GM12878 (cell line): ENCODE measurements at regions not wholly inside any gene's neighbourhood (a gene's known extent, or its start where the extent isn't known, plus 50 kb on each side); places are given as distances from the start of the nearest gene placed in this dataset.

Experiments
- ATAC-seq: fragments of 200-7000 bp; cut with Tn5 transposase; 3 replicates; pipeline ENCODE4 v1.9.1; 2020; ENCODE audit warnings: mild to moderate bottlenecking, moderate library complexity
- BruUV-seq: library from RNA; stranded (reverse); fragments of 400-500 nt; replicated peaks from 2 replicates; lab custom pipeline; 2021; lab: Mats Ljungman, UMichigan
- CTCF ChIA-PET: fragments of 300-600 bp; sonication (Branson Sonifier 250); formaldehyde crosslinking; extraction: SDS; loops from one replicate; lab custom pipeline; 2021; ENCODE audit warnings: inconsistent platforms; lab: Yijun Ruan, JAX
- POLR2A ChIA-PET: fragments of 350-600 bp; formaldehyde crosslinking; extraction: SDS; loops from one replicate; lab custom pipeline; 2021; ENCODE audit warnings: inconsistent platforms; lab: Charles Lee
- RAD21 ChIA-PET: fragments of 300-600 bp; sonication (Branson Sonifier 250); formaldehyde crosslinking; loops from one replicate; lab custom pipeline; 2023; ENCODE audit warnings: antibody characterized with exemption; ENCODE audit not compliant: unreplicated experiment; lab: Charles Lee
- SMC1A ChIA-PET: fragments of 300-600 bp; sonication (Branson Sonifier 250); formaldehyde crosslinking; loops from one replicate; lab custom pipeline; 2023; ENCODE audit not compliant: unreplicated experiment, uncharacterized antibody; lab: Charles Lee
- DNase-seq: peaks from one replicate; pipeline ENCODE4 v3.0.0-alpha.2; 2011; ENCODE audit warnings: low read depth, low spot score
- FAIRE-seq: peaks from 3 replicates; lab custom pipeline; 2011; peaks lifted over from hg19 to GRCh38; lab: Jason Lieb, UNC
- H2AFZ ChIP-seq: 2 replicates; pipeline ENCODE4 v1.6.0; 2011; ENCODE audit warnings: low read depth, low read length, control low read depth; ENCODE audit not compliant: control insufficient read depth
- H3K27ac ChIP-seq: 2 replicates; pipeline ENCODE4 v1.5.1; 2011; ENCODE audit warnings: control low read depth; ENCODE audit not compliant: control insufficient read depth, insufficient read depth
- H3K27me3 ChIP-seq, 2 experiments: replicated peaks in 1 of 2; 2 replicates each; pipeline versions ENCODE4 v1.6.0 to v1.6.1; 2011; ENCODE audit warnings: low read length in 1 of 2; ENCODE audit not compliant: control insufficient read depth in 2 of 2, insufficient read depth in 2 of 2
- H3K36me3 ChIP-seq, 2 experiments: 2 replicates each; pipeline ENCODE4 v1.5.1; 2011; ENCODE audit warnings: low read length in 1 of 2; ENCODE audit not compliant: control insufficient read depth in 2 of 2, insufficient read depth in 2 of 2
- H3K4me1 ChIP-seq: 2 replicates; pipeline ENCODE4 v1.6.1; 2011; ENCODE audit warnings: mild to moderate bottlenecking, low read length, moderate library complexity, mixed read lengths; ENCODE audit not compliant: control insufficient read depth, insufficient read depth
- H3K4me2 ChIP-seq: 2 replicates; pipeline ENCODE4 v1.6.0; 2011; ENCODE audit warnings: control low read depth; ENCODE audit not compliant: control insufficient read depth, insufficient read depth
- H3K4me3 ChIP-seq: fragments of 200-600 bp; sonication (generic); 2 replicates; pipeline ENCODE4 v1.5.1; 2016
- H3K79me2 ChIP-seq: 2 replicates; pipeline ENCODE4 v1.6.0; 2011; ENCODE audit warnings: low read length; ENCODE audit not compliant: control insufficient read depth, insufficient read depth
- H3K9ac ChIP-seq: 2 replicates; pipeline ENCODE4 v1.8.0; 2011; ENCODE audit warnings: low read length, control low read depth, mixed read lengths; ENCODE audit not compliant: control insufficient read depth, insufficient read depth
- H3K9me3 ChIP-seq: replicated peaks from 3 replicates; pipeline ENCODE4 v1.5.1; 2011; ENCODE audit warnings: mild to moderate bottlenecking, low read length; ENCODE audit not compliant: control insufficient read depth, insufficient read depth
- H4K20me1 ChIP-seq: 2 replicates; pipeline ENCODE4 v1.6.0; 2011; ENCODE audit not compliant: control insufficient read depth, insufficient read depth
- BRCA1 ChIP-seq: IDR thresholded peaks from 2 replicates; pipeline ENCODE4 v1.6.1; 2011; ENCODE audit warnings: low read depth, low read length, improper control_type of control experiment
- EED ChIP-seq: sonication (generic); IDR thresholded peaks from 2 replicates; pipeline ENCODE4 v1.6.1; 2016; ENCODE audit warnings: antibody characterized with exemption, low read depth
- NFIC ChIP-seq: IDR thresholded peaks from 2 replicates; pipeline ENCODE4 v1.6.1; 2012; ENCODE audit warnings: low read depth, mild to moderate bottlenecking, inconsistent platforms, low read length, moderate library complexity
- PAX8 ChIP-seq: fragments of 450-650 bp; IDR thresholded peaks from 2 replicates; pipeline ENCODE4 v1.6.1; 2017; ENCODE audit warnings: mild to moderate bottlenecking, moderate library complexity
- PKNOX1 ChIP-seq: fragments of 450-650 bp; IDR thresholded peaks from 2 replicates; pipeline ENCODE4 v1.6.1; 2016; ENCODE audit warnings: mild to moderate bottlenecking
- RAD51 ChIP-seq: fragments of 450-650 bp; IDR thresholded peaks from 2 replicates; pipeline ENCODE4 v1.6.1; 2016; ENCODE audit warnings: moderate library complexity, mild to moderate bottlenecking, inconsistent platforms
- SMAD5 ChIP-seq: IDR thresholded peaks from 2 replicates; pipeline ENCODE4 v1.6.1; 2016; ENCODE audit warnings: antibody characterized with exemption, low read depth
- ZNF384 ChIP-seq: IDR thresholded peaks from 2 replicates; pipeline ENCODE4 v1.6.1; 2012; ENCODE audit warnings: low read depth, mild to moderate bottlenecking, low read length, improper control_type of control experiment, borderline replicate concordance
- WGBS: methylation state at CpG from one replicate; pipeline ENCODE4 v1.1.6; 2016; ENCODE audit warnings: low lambda C conversion rate; ENCODE audit not compliant: insufficient replicate concordance, insufficient coverage; ENCODE audit errors: missing lambda C conversion rate; 5-methylcytosine and 5-hydroxymethylcytosine counted together
- in situ Hi-C: fragments of 300-500 bp; cut with MboI; formaldehyde crosslinking; loops from 9 replicates; pipeline ENCODE4 v1.14.3; 2018; ENCODE audit warnings: mixed read lengths
- intact Hi-C: fragments of 100-400 bp; cut with micrococcal nuclease; formaldehyde crosslinking; loops from one replicate; pipeline ENCODE4 v1.14.2; 2022; ENCODE audit not compliant: unreplicated experiment

GRCh38 chr7:131893631-131894340 lies 337.4 kb upstream of the PODXL start:
- intact Hi-C loops, result no loop called here
- H3K27me3 ChIP-seq, result no peaks in the 10 kb centered on the region; a peak in 1 of 4 replicates
- H3K36me3 ChIP-seq, result no peaks in the 10 kb centered on the region
- no peak overlapping the region for H2AFZ ChIP-seq
- H3K79me2 ChIP-seq, result no peaks in the 10 kb centered on the region
- H3K9ac ChIP-seq, result no peak overlapping the region
- BruUV-seq, result no TSS peak
- H3K4me1 ChIP-seq, result no peaks in the 10 kb centered on the region
- ChIA-PET SMC1A (no interaction called here), CTCF (interaction anchor here (0.5 kb wide), 1 partner anchor 357 kb away, joined by 3 read pairs; no protein-coding TSS in a partner anchor), POLR2A (no interaction called here)
- in situ Hi-C loops, result no loop called here
- H4K20me1 ChIP-seq, result no peaks in the 10 kb centered on the region
- H3K9me3 ChIP-seq, result no peaks in the 10 kb centered on the region
- no peak for FAIRE-seq
- WGBS, result 6% methylated on average over 1 of the region's 1 CpG
- no peak overlapping the region for H3K27ac ChIP-seq
- H3K4me2 ChIP-seq, result no peak overlapping the region
- no peak for ATAC-seq
- H3K4me3 ChIP-seq, result no peak overlapping the region
- DNase-seq, result no peak
- TF ChIP-seq ZNF384, result no peak
- TF ChIP-seq PAX8, result no peak
- TF ChIP-seq RAD51, result no peak
- no peak for TF ChIP-seq SMAD5
- TF ChIP-seq EED, result no peak
- TF ChIP-seq NFIC, result no peak
- no peak for TF ChIP-seq PKNOX1
- no peak for TF ChIP-seq BRCA1
- TF ChIP-seq, all 136 proteins: peak for 0
- RAD21 ChIA-PET, result no interaction called here
